ENCODE measurements at regions not wholly inside any gene's neighbourhood (a gene's known extent, or its start where the extent isn't known, plus 50 kb on each side); places are given as distances from the start of the nearest gene placed in this dataset.
A peak's percentile ranks its signal among the peaks of the same experiment; 100 is the strongest.

DNA sequence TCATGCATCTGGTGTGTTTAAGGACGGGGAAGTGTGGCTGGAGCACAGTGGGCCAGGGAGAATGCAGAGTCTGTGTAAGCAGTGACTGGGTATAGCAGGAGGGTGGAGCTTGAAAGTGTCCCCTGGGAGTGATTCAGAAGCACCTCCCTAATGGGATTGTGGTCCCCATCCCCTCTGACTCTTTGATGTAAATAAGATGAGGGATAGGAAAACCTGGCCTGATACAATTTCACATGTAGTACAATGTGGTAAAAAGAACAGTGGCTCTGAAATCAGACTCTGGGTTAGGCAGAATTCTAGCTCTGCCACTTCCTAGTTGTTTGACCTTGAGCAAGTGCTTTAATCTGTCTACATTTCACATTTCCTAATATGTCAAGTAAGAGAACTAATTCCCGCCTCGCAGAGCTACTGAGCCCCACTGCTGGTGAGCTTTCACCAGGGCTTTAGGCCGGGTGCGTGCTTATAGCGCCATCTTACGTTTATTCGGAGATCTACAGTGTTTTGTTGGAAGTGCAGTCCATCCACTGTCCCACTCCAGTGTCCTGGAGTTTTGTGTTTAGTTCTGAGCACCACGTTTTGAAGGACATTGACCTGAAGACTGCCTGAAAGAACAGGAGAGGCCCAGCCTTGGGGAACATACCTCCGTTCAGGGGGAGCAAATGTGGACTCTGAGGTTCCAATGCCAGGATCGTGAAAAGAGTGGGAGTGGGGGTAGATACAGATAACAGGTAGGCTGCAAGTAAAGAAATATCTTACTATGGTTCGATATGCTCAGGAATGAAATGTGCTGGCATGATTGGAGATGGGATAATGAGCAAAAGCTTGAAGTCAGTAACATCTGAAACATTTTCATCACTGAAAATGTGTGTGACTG is 51.2 kb upstream of the TESK1 start:
- TF ChIP-seq, protein P1, sequence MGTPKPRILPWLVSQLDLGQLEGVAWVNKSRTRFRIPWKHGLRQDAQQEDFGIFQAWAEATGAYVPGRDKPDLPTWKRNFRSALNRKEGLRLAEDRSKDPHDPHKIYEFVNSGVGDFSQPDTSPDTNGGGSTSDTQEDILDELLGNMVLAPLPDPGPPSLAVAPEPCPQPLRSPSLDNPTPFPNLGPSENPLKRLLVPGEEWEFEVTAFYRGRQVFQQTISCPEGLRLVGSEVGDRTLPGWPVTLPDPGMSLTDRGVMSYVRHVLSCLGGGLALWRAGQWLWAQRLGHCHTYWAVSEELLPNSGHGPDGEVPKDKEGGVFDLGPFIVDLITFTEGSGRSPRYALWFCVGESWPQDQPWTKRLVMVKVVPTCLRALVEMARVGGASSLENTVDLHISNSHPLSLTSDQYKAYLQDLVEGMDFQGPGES (IDR thresholded peaks at IDR 0.05; ENCODE audit: low read depth, low read length): no peak
- TF ChIP-seq, protein P2, sequence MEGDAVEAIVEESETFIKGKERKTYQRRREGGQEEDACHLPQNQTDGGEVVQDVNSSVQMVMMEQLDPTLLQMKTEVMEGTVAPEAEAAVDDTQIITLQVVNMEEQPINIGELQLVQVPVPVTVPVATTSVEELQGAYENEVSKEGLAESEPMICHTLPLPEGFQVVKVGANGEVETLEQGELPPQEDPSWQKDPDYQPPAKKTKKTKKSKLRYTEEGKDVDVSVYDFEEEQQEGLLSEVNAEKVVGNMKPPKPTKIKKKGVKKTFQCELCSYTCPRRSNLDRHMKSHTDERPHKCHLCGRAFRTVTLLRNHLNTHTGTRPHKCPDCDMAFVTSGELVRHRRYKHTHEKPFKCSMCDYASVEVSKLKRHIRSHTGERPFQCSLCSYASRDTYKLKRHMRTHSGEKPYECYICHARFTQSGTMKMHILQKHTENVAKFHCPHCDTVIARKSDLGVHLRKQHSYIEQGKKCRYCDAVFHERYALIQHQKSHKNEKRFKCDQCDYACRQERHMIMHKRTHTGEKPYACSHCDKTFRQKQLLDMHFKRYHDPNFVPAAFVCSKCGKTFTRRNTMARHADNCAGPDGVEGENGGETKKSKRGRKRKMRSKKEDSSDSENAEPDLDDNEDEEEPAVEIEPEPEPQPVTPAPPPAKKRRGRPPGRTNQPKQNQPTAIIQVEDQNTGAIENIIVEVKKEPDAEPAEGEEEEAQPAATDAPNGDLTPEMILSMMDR (IDR thresholded peaks at IDR 0.05): peak; percentile 93
- TF ChIP-seq YY1 (IDR thresholded peaks at IDR 0.05; ENCODE audit: low read depth) (no peak), EZH2phosphoT487 (IDR thresholded peaks at IDR 0.05; ENCODE audit: borderline replicate concordance, low read depth) (no peak), POLR2AphosphoS5 (IDR thresholded peaks at IDR 0.05; ENCODE audit: low read depth, low read length) (no peak), SMC3 (IDR thresholded peaks at IDR 0.05; ENCODE audit: low read depth, low read length) (peak; percentile 96), NRF1 (IDR thresholded peaks at IDR 0.05; ENCODE audit: low read depth, low read length) (no peak), EP300 (IDR thresholded peaks at IDR 0.05; ENCODE audit: borderline replicate concordance in 1 of 2, low read depth in 1 of 2, low read length in 1 of 2) (no peak), RXRA (IDR thresholded peaks at IDR 0.05; ENCODE audit: borderline replicate concordance, low read depth) (no peak), ELF1 (IDR thresholded peaks at IDR 0.05) (no peak)
- TF ChIP-seq, protein P3, sequence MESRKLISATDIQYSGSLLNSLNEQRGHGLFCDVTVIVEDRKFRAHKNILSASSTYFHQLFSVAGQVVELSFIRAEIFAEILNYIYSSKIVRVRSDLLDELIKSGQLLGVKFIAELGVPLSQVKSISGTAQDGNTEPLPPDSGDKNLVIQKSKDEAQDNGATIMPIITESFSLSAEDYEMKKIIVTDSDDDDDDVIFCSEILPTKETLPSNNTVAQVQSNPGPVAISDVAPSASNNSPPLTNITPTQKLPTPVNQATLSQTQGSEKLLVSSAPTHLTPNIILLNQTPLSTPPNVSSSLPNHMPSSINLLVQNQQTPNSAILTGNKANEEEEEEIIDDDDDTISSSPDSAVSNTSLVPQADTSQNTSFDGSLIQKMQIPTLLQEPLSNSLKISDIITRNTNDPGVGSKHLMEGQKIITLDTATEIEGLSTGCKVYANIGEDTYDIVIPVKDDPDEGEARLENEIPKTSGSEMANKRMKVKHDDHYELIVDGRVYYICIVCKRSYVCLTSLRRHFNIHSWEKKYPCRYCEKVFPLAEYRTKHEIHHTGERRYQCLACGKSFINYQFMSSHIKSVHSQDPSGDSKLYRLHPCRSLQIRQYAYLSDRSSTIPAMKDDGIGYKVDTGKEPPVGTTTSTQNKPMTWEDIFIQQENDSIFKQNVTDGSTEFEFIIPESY (IDR thresholded peaks at IDR 0.05; ENCODE audit: borderline replicate concordance, low read depth): no peak
- TF ChIP-seq, protein P4, sequence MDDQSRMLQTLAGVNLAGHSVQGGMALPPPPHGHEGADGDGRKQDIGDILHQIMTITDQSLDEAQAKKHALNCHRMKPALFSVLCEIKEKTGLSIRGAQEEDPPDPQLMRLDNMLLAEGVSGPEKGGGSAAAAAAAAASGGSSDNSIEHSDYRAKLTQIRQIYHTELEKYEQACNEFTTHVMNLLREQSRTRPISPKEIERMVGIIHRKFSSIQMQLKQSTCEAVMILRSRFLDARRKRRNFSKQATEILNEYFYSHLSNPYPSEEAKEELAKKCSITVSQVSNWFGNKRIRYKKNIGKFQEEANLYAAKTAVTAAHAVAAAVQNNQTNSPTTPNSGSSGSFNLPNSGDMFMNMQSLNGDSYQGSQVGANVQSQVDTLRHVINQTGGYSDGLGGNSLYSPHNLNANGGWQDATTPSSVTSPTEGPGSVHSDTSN (IDR thresholded peaks at IDR 0.05): no peak
- TF ChIP-seq, protein P5, sequence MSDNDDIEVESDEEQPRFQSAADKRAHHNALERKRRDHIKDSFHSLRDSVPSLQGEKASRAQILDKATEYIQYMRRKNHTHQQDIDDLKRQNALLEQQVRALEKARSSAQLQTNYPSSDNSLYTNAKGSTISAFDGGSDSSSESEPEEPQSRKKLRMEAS (IDR thresholded peaks at IDR 0.05; ENCODE audit: low read depth): no peak
- TF ChIP-seq, protein P6, sequence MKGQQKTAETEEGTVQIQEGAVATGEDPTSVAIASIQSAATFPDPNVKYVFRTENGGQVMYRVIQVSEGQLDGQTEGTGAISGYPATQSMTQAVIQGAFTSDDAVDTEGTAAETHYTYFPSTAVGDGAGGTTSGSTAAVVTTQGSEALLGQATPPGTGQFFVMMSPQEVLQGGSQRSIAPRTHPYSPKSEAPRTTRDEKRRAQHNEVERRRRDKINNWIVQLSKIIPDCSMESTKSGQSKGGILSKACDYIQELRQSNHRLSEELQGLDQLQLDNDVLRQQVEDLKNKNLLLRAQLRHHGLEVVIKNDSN (IDR thresholded peaks at IDR 0.05; ENCODE audit: borderline replicate concordance, low read depth): no peak
